ENCODE measurements at regions not wholly inside any gene's neighbourhood (a gene's known extent, or its start where the extent isn't known, plus 50 kb on each side); places are given as distances from the start of the nearest gene placed in this dataset.

GRCh38 chr16:5770118-5770517 is 672.5 kb upstream of the EEF2KMT start:
- H3K4me1 ChIP-seq (ENCODE audit: control insufficient read depth, low read length), result no peaks in the 10 kb centered on the region
- no peaks in the 10 kb centered on the region for H3K36me3 ChIP-seq (ENCODE audit: control insufficient read depth, low read length)
- no peak overlapping the region for H3K4me3 ChIP-seq (ENCODE audit: low read length)
- TF ChIP-seq EZH2phosphoT487 (IDR thresholded peaks at IDR 0.05; ENCODE audit: borderline replicate concordance, low read length) (no peak), CTCF (IDR thresholded peaks at IDR 0.05; ENCODE audit: low read depth, low read length, poor library complexity, severe bottlenecking) (no peak)
- no peaks in the 10 kb centered on the region for H4K20me1 ChIP-seq (ENCODE audit: control insufficient read depth, insufficient read depth, low read depth, low read length)
- H3K4me2 ChIP-seq (ENCODE audit: low read length), result no peak overlapping the region
- H3K79me2 ChIP-seq (ENCODE audit: control insufficient read depth, low read length), result no peaks in the 10 kb centered on the region
- no peak overlapping the region for H3K27ac ChIP-seq (ENCODE audit: low read depth, low read length)
- H3K27me3 ChIP-seq (ENCODE audit: control insufficient read depth, low read length), result no peaks in the 10 kb centered on the region
- H3F3A ChIP-seq (ENCODE audit: control insufficient read depth, insufficient read depth), result no peaks in the 10 kb centered on the region
- H3K9me3 ChIP-seq (ENCODE audit: control insufficient read depth, insufficient read depth, low read length), result no peaks in the 10 kb centered on the region
- no peaks in the 10 kb centered on the region for H3K9me2 ChIP-seq (replicated peaks; ENCODE audit: control insufficient read depth, low read length)

GRCh38 chr16:5769513-5769912 is 671.9 kb upstream of the EEF2KMT start:
- no peaks in the 10 kb centered on the region for H3F3A ChIP-seq (ENCODE audit: control insufficient read depth, insufficient read depth)
- H3K9me3 ChIP-seq (ENCODE audit: control insufficient read depth, insufficient read depth, low read length), result no peaks in the 10 kb centered on the region
- H3K9me2 ChIP-seq (replicated peaks; ENCODE audit: control insufficient read depth, low read length), result no peaks in the 10 kb centered on the region
- H3K36me3 ChIP-seq (ENCODE audit: control insufficient read depth, low read length), result no peaks in the 10 kb centered on the region
- no peaks in the 10 kb centered on the region for H3K79me2 ChIP-seq (ENCODE audit: control insufficient read depth, low read length)
- no peaks in the 10 kb centered on the region for H4K20me1 ChIP-seq (ENCODE audit: control insufficient read depth, insufficient read depth, low read depth, low read length)
- no peak overlapping the region for H3K4me2 ChIP-seq (ENCODE audit: low read length)
- H3K4me3 ChIP-seq (ENCODE audit: low read length), result no peak overlapping the region
- H3K4me1 ChIP-seq (ENCODE audit: control insufficient read depth, low read length), result no peaks in the 10 kb centered on the region
- H3K27me3 ChIP-seq (ENCODE audit: control insufficient read depth, low read length), result no peaks in the 10 kb centered on the region
- H3K27ac ChIP-seq (ENCODE audit: low read depth, low read length), result no peak overlapping the region
- TF ChIP-seq EZH2phosphoT487 (IDR thresholded peaks at IDR 0.05; ENCODE audit: borderline replicate concordance, low read length), result no peak

GRCh38 chr16:5768445-5768844 is 670.9 kb upstream of the EEF2KMT start:
- no peak overlapping the region for H3K4me3 ChIP-seq (ENCODE audit: low read length)
- H3K9me2 ChIP-seq (replicated peaks; ENCODE audit: control insufficient read depth, low read length), result no peaks in the 10 kb centered on the region
- H3K79me2 ChIP-seq (ENCODE audit: control insufficient read depth, low read length), result no peaks in the 10 kb centered on the region
- H3F3A ChIP-seq (ENCODE audit: control insufficient read depth, insufficient read depth), result no peaks in the 10 kb centered on the region
- H4K20me1 ChIP-seq (ENCODE audit: control insufficient read depth, insufficient read depth, low read depth, low read length), result no peaks in the 10 kb centered on the region
- TF ChIP-seq EZH2phosphoT487 (IDR thresholded peaks at IDR 0.05; ENCODE audit: borderline replicate concordance, low read length) (no peak), CTCF (IDR thresholded peaks at IDR 0.05; ENCODE audit: low read depth, low read length, poor library complexity, severe bottlenecking) (no peak)
- H3K27me3 ChIP-seq (ENCODE audit: control insufficient read depth, low read length), result no peaks in the 10 kb centered on the region
- no peaks in the 10 kb centered on the region for H3K4me1 ChIP-seq (ENCODE audit: control insufficient read depth, low read length)
- no peaks in the 10 kb centered on the region for H3K9me3 ChIP-seq (ENCODE audit: control insufficient read depth, insufficient read depth, low read length)
- no peak overlapping the region for H3K27ac ChIP-seq (ENCODE audit: low read depth, low read length)
- no peaks in the 10 kb centered on the region for H3K36me3 ChIP-seq (ENCODE audit: control insufficient read depth, low read length)
- no peak overlapping the region for H3K4me2 ChIP-seq (ENCODE audit: low read length)

GRCh38 chr16:5763176-5763575 is 665.6 kb upstream of the EEF2KMT start:
- H3K27me3 ChIP-seq (ENCODE audit: control insufficient read depth, low read length), result no peaks in the 10 kb centered on the region
- no peaks in the 10 kb centered on the region for H3K9me2 ChIP-seq (replicated peaks; ENCODE audit: control insufficient read depth, low read length)
- no peaks in the 10 kb centered on the region for H3K79me2 ChIP-seq (ENCODE audit: control insufficient read depth, low read length)
- H3K9me3 ChIP-seq (ENCODE audit: control insufficient read depth, insufficient read depth, low read length), result no peaks in the 10 kb centered on the region
- H3F3A ChIP-seq (ENCODE audit: control insufficient read depth, insufficient read depth), result no peaks in the 10 kb centered on the region
- H3K4me3 ChIP-seq (ENCODE audit: low read length), result no peak overlapping the region
- H4K20me1 ChIP-seq (ENCODE audit: control insufficient read depth, insufficient read depth, low read depth, low read length), result no peaks in the 10 kb centered on the region
- no peak overlapping the region for H3K27ac ChIP-seq (ENCODE audit: low read depth, low read length)
- H3K4me1 ChIP-seq (ENCODE audit: control insufficient read depth, low read length), result no peaks in the 10 kb centered on the region
- no peaks in the 10 kb centered on the region for H3K36me3 ChIP-seq (ENCODE audit: control insufficient read depth, low read length)
- TF ChIP-seq EZH2phosphoT487 (IDR thresholded peaks at IDR 0.05; ENCODE audit: borderline replicate concordance, low read length) (no peak), CTCF (IDR thresholded peaks at IDR 0.05; ENCODE audit: low read depth, low read length, poor library complexity, severe bottlenecking) (no peak)
- H3K4me2 ChIP-seq (ENCODE audit: low read length), result no peak overlapping the region
